Lower leg skin (tissue), 3 donors: ENCODE measurements at regions not wholly inside any gene's neighbourhood (a gene's known extent, or its start where the extent isn't known, plus 50 kb on each side); places are given as distances from the start of the nearest gene placed in this dataset.
"Not testable (repeated sequence)": the region's sequence is repeated elsewhere in the genome, so short reads cannot be mapped to it uniquely, and the experiment has no call there.

Source experiments
- POLR2A ChIP-seq, 2 donors: fragments of 450-650 bp; IDR thresholded peaks; one replicate each; pipeline ENCODE4 v1.6.1; 2016 to 2017; ENCODE audit warnings: antibody characterized with exemption in 2 of 2, mild to moderate bottlenecking in 1 of 2, moderate library complexity in 1 of 2
- TF ChIP-seq, protein P1 (sequence below), 3 donors: fragments of 450-650 bp; IDR thresholded peaks; one replicate each; pipeline ENCODE4 v1.5.1; 2016; ENCODE audit warnings: antibody characterized with exemption in 3 of 3, mild to moderate bottlenecking in 3 of 3, moderate library complexity in 2 of 3

DNA sequence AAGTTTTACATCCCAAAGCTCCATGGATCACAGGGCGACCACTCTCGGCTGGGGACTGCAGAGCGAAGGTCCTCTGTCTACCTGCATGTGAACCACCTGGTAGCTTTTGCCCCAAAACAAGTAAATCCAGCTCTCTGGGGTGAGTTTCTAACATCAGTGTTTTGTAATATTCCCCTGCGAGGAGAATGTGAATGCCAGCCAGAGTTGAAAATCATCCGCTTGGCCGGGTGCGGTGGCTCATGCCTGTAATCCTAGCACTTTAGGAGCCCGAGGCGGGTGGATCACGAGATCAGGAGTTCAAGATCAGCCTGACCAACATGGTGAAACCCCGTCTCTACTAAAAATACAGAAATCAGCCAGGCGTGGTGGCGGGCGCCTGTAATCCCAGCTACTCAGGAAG, 89.9 kb upstream of the SEC14L1 start:
- TF ChIP-seq, protein P1, sequence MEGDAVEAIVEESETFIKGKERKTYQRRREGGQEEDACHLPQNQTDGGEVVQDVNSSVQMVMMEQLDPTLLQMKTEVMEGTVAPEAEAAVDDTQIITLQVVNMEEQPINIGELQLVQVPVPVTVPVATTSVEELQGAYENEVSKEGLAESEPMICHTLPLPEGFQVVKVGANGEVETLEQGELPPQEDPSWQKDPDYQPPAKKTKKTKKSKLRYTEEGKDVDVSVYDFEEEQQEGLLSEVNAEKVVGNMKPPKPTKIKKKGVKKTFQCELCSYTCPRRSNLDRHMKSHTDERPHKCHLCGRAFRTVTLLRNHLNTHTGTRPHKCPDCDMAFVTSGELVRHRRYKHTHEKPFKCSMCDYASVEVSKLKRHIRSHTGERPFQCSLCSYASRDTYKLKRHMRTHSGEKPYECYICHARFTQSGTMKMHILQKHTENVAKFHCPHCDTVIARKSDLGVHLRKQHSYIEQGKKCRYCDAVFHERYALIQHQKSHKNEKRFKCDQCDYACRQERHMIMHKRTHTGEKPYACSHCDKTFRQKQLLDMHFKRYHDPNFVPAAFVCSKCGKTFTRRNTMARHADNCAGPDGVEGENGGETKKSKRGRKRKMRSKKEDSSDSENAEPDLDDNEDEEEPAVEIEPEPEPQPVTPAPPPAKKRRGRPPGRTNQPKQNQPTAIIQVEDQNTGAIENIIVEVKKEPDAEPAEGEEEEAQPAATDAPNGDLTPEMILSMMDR (IDR thresholded peaks at IDR 0.05) = not testable (repeated sequence)
- TF ChIP-seq POLR2A (IDR thresholded peaks at IDR 0.05) = not testable (repeated sequence)
